ENCODE measurements at regions not wholly inside any gene's neighbourhood (a gene's known extent, or its start where the extent isn't known, plus 50 kb on each side); places are given as distances from the start of the nearest gene placed in this dataset.

DNA sequence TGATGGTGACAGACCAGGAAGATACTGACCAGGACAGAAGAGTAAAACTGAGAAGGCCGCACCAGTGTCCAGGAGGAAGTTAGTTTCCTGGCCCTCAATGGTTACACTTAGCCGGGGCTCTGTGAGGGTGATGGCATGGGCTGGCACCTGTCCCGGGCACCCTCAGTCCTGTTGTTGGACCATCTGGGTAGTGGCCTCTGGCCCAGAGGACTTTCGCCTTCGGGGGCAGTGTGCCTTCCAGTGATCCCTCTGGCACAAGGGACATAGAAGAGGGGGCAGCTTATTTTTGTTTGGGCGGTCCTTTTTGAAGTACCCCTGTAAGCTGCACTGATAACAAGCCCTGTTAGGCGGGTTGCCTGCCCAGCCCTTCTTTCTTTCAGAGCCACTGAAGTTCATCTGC, 1108.6 kb downstream of the TAF11L14 start:
- WGBS, 2 experiments (ENCODE audit: extremely low coverage in 2 of 2, insufficient read length in 1 of 2), result 61% methylated on average over 4 of the region's 7 CpGs; no CpG with 5 or more reads in 1 of the 2 experiments
- Histone ChIP-seq H2AFZ (replicated peaks; ENCODE audit: low read length, poor library complexity) (no peak overlapping the region), H3K9me1 (ENCODE audit: insufficient read depth, low read length) (no peaks in the 10 kb centered on the region), H3K4me3 (ENCODE audit: insufficient read depth, low read depth, low read length) (no peak overlapping the region), H4K5ac (ENCODE audit: low read depth, low read length) (no peak overlapping the region), H3K23ac (ENCODE audit: low read depth, low read length) (no peak overlapping the region), H3K4me2 (ENCODE audit: low read depth, low read length) (no peak overlapping the region), H4K91ac (ENCODE audit: insufficient read depth, low read depth, low read length) (no peak overlapping the region), H3K4ac (ENCODE audit: low read depth, low read length) (no peak overlapping the region), H2BK5ac (ENCODE audit: low read depth, low read length, poor library complexity, severe bottlenecking) (no peak overlapping the region), H3K27me3 (ENCODE audit: control insufficient read depth, insufficient read depth, low read length) (no peaks in the 10 kb centered on the region), H2AK9ac (replicated peaks; ENCODE audit: low read depth, low read length, poor library complexity) (no peak overlapping the region), H3K56ac (ENCODE audit: extremely low read depth, insufficient read depth, low read length) (no peak overlapping the region), H4K8ac (ENCODE audit: low read depth in 2 of 2, low read length in 2 of 2) (no peak overlapping the region), H4K20me1 (ENCODE audit: insufficient read depth, low read length) (no peaks in the 10 kb centered on the region), H3K36me3 (ENCODE audit: control insufficient read depth, insufficient read depth, low read length) (no peaks in the 10 kb centered on the region), H3K14ac (replicated peaks; ENCODE audit: low read depth, low read length) (no peak overlapping the region), H3K27ac (ENCODE audit: insufficient read depth, low read length) (no peak overlapping the region), H2AK5ac (ENCODE audit: low read depth, low read length) (no peak overlapping the region), H2BK120ac (ENCODE audit: low read depth, low read length) (no peak overlapping the region), H2BK20ac (ENCODE audit: low read depth, low read length) (no peak overlapping the region), H3K79me1 (ENCODE audit: low read depth in 1 of 2, low read length in 2 of 2) (no peaks in the 10 kb centered on the region), H2BK15ac (ENCODE audit: low read depth, low read length) (no peak overlapping the region), H3K4me1 (ENCODE audit: control insufficient read depth, insufficient read depth, low read length) (no peaks in the 10 kb centered on the region), H3K18ac (ENCODE audit: low read depth, low read length) (no peak overlapping the region), H3K9me3 (ENCODE audit: control insufficient read depth, insufficient read depth, low read length) (peaks cover 10% of the 10 kb centered on the region; the same call in 1 of the 2 replicates), H3K9ac (ENCODE audit: low read depth, low read length) (no peak overlapping the region)
- BruUV-seq (replicated peaks), result no TSS peak
- TF ChIP-seq MAFK (IDR thresholded peaks at IDR 0.05; ENCODE audit: low read depth, low read length) (no peak), MAZ (IDR thresholded peaks at IDR 0.05; ENCODE audit: borderline replicate concordance, low read depth, low read length) (no peak), NFE2L2 (IDR thresholded peaks at IDR 0.05; ENCODE audit: low read depth, low read length) (no peak), FOS (IDR thresholded peaks at IDR 0.05; ENCODE audit: low read depth, low read length) (no peak), SMC3 (IDR thresholded peaks at IDR 0.05; ENCODE audit: low read depth, low read length) (no peak), RAD21 (IDR thresholded peaks at IDR 0.05; ENCODE audit: low read length) (no peak), RFX5 (IDR thresholded peaks at IDR 0.05; ENCODE audit: low read depth, low read length) (no peak), RCOR1 (IDR thresholded peaks at IDR 0.05; ENCODE audit: insufficient replicate concordance, low read length) (no peak), BHLHE40 (IDR thresholded peaks at IDR 0.05; ENCODE audit: low read depth, low read length) (no peak), CEBPB (IDR thresholded peaks at IDR 0.05; ENCODE audit: low read depth, low read length) (no peak), MXI1 (IDR thresholded peaks at IDR 0.05; ENCODE audit: borderline replicate concordance, low read depth, low read length) (no peak), CHD1 (IDR thresholded peaks at IDR 0.05; ENCODE audit: low read depth, low read length) (no peak)
- TF ChIP-seq, protein P1, sequence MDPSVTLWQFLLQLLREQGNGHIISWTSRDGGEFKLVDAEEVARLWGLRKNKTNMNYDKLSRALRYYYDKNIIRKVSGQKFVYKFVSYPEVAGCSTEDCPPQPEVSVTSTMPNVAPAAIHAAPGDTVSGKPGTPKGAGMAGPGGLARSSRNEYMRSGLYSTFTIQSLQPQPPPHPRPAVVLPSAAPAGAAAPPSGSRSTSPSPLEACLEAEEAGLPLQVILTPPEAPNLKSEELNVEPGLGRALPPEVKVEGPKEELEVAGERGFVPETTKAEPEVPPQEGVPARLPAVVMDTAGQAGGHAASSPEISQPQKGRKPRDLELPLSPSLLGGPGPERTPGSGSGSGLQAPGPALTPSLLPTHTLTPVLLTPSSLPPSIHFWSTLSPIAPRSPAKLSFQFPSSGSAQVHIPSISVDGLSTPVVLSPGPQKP (IDR thresholded peaks at IDR 0.05; ENCODE audit: borderline replicate concordance, low read depth, low read length), result no peak
- TF ChIP-seq, protein P2, sequence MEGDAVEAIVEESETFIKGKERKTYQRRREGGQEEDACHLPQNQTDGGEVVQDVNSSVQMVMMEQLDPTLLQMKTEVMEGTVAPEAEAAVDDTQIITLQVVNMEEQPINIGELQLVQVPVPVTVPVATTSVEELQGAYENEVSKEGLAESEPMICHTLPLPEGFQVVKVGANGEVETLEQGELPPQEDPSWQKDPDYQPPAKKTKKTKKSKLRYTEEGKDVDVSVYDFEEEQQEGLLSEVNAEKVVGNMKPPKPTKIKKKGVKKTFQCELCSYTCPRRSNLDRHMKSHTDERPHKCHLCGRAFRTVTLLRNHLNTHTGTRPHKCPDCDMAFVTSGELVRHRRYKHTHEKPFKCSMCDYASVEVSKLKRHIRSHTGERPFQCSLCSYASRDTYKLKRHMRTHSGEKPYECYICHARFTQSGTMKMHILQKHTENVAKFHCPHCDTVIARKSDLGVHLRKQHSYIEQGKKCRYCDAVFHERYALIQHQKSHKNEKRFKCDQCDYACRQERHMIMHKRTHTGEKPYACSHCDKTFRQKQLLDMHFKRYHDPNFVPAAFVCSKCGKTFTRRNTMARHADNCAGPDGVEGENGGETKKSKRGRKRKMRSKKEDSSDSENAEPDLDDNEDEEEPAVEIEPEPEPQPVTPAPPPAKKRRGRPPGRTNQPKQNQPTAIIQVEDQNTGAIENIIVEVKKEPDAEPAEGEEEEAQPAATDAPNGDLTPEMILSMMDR (conservative IDR thresholded peaks at IDR 0.05; ENCODE audit: low read depth, low read length), result no peak
- TF ChIP-seq, protein P3, sequence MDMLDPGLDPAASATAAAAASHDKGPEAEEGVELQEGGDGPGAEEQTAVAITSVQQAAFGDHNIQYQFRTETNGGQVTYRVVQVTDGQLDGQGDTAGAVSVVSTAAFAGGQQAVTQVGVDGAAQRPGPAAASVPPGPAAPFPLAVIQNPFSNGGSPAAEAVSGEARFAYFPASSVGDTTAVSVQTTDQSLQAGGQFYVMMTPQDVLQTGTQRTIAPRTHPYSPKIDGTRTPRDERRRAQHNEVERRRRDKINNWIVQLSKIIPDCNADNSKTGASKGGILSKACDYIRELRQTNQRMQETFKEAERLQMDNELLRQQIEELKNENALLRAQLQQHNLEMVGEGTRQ (IDR thresholded peaks at IDR 0.05; ENCODE audit: low read depth, low read length), result no peak
- intact Hi-C loops (cut with micrococcal nuclease) (no loop called here), dilution Hi-C loops (cut with HindIII; ENCODE audit: low sequenced_read_pairs, unreplicated experiment) (no loop called here), in situ Hi-C loops (cut with MboI; ENCODE audit: low sequenced_read_pairs) (no loop called here)
- ATAC-seq (ENCODE audit: low read depth) (no peak), DNase-seq (no peak)
- CTCF ChIA-PET, result no interaction called here
- POLR2A ChIA-PET (ENCODE audit: unreplicated experiment), result no interaction called here

Measured in IMR-90 (cell line).